ENCODE measurements at regions not wholly inside any gene's neighbourhood (a gene's known extent, or its start where the extent isn't known, plus 50 kb on each side); places are given as distances from the start of the nearest gene placed in this dataset.

- no peak for DNase-seq (ENCODE audit: low read depth, low spot score)
- H3K4me3 ChIP-seq (ENCODE audit: low read length) = no peak overlapping the region
Measured at GRCh38 chr2:236754271-236754944, 184.8 kb downstream of the ACKR3 start.

DNA sequence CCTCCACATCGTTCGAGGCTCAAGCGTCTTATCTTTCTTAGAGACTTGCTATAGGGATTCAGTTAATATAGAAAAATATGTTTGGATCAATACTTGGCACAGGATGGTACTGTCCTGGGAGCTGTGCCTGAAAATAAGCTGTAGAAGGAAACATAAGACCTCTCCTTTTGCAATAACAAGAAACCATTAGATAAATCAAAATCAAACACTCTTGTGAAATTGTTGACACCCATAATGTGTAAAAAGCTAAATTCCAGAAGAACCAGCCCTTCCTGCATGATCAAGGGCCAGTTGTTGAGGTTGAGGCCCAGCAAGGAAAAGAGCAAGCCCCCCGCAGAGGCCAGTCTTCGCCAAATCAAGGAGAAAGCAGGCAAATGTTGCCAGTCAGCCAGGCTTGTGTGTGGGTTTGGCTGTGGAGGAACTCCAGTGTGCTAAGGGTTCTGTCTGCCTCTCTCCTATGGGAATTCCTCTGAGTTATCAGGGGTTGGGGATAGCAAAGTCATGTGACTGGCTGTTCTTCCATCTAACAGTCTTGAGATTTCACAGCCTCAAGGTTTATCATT, 185.7 kb downstream of the ACKR3 start:
- no peak overlapping the region for H3K4me3 ChIP-seq (ENCODE audit: low read length)
- no peak for DNase-seq (ENCODE audit: low read depth, low spot score)

- H3K4me3 ChIP-seq (ENCODE audit: low read length) = no peak overlapping the region
- no peak for DNase-seq (ENCODE audit: low read depth, low spot score)
Measured at GRCh38 chr2:236758406-236758805, 188.8 kb downstream of the ACKR3 start.

DNA sequence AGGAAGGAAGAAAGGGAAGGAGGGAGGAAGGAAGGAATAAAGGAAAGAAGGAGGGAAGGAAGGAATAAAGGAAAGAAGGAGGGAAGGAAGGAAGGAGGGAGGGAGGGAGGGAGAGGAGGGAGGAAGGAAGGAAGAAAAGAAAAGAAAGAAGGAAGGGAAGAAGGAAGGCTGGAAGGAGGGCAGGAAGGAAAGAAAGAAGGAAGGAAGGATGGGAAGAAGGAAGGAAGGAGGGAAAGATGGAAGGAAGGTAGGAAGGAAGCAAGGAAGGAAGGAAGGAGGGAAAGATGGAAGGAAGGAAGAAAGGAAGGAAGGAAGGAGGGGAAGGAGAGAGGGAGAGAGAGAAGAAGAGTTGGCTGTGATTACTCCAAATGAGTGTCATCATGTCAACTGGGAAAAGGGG, 190.6 kb downstream of the ACKR3 start:
- DNase-seq (ENCODE audit: low read depth, low spot score) = no peak
- no peak overlapping the region for H3K4me3 ChIP-seq (ENCODE audit: low read length)

DNA sequence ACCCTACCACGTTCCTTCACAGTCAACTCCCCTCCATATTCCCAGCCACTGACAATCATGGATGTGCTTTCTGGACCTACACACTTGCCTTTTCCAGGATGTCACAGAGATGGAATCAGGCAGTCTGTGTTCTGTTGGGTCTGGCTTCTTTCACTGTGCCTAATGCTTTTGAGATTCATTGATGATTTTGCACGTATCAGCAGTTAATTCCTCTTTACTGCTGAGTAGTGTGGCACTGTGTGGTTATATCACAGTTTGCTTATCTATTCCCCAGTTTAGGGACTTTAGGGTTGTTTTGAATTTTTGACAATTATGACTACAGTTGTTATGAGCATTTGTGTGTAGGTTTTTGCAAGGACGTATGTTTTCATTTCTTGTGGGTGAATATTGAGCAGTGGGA, 191.7 kb downstream of the ACKR3 start:
- no peak for DNase-seq (ENCODE audit: low read depth, low spot score)
- no peak overlapping the region for H3K4me3 ChIP-seq (ENCODE audit: low read length)

- H3K4me3 ChIP-seq (ENCODE audit: low read length) = no peak overlapping the region
- DNase-seq (ENCODE audit: low read depth, low spot score) = no peak
Measured at GRCh38 chr2:236762628-236763027, 193.0 kb downstream of the ACKR3 start.

- H3K4me3 ChIP-seq (ENCODE audit: low read length) = no peak overlapping the region
Measured at GRCh38 chr2:236763857-236764256, 194.2 kb downstream of the ACKR3 start.

DNA sequence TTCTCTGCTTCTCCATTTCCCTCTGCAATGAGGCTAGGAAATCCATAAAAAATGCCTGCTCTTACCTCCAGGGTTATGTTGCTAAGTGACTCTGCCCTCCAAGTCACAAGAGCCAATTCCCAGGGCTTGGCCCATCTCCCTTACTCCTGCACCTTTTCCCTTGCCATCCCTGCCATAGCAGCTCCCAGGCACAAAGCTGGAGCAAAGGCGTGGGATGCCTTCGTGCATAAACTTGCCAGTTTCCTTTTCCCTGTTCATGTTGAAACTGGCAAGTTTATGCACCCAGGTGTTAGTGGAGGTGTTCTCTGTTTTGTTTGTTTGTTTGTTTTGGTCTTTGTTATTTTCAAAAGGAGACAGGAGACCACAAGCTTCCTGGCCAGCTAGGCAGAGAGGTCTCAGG, 195.1 kb downstream of the ACKR3 start:
- H3K4me3 ChIP-seq (ENCODE audit: low read length) = no peak overlapping the region
- DNase-seq (ENCODE audit: low read depth, low spot score) = no peak

More at GRCh38 chr2:236763857-236764256, 194.2 kb downstream of the ACKR3 start:
- DNase-seq (ENCODE audit: low read depth, low spot score) = no peak

DNA sequence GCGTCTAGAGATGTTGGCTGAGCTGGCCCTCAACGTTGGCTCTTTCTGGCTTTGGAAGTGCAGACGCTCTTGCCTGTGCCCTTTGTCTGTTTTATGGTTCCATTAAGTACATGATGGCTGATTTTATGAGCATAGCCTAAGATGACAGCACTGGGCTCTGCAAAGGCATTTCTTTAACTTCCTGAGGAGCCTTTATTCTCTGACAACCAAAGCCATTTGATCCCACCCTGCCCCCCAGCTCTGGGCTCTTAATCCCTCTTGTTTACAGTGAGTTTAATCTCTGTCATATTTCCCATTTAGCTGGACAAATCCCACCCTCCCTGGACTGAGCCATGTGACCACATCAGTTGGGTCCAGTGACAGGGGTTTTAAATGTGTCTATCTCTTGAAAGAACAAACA, 195.9 kb downstream of the ACKR3 start:
- no peak for DNase-seq (ENCODE audit: low read depth, low spot score)
- H3K4me3 ChIP-seq (ENCODE audit: low read length) = no peak overlapping the region

GRCh38 chr2:236766850-236767249, 197.2 kb downstream of the ACKR3 start:
- no peak overlapping the region for H3K4me3 ChIP-seq (ENCODE audit: low read length)
- DNase-seq (ENCODE audit: low read depth, low spot score) = no peak

- no peak for DNase-seq (ENCODE audit: low read depth, low spot score)
- H3K4me3 ChIP-seq (ENCODE audit: low read length) = no peak overlapping the region
Measured at GRCh38 chr2:236767941-236768340, 198.3 kb downstream of the ACKR3 start.

- DNase-seq (ENCODE audit: low read depth, low spot score) = no peak
- no peak overlapping the region for H3K4me3 ChIP-seq (ENCODE audit: low read length)
Measured at GRCh38 chr2:236768393-236769140, 198.9 kb downstream of the ACKR3 start.

- no peak for DNase-seq (ENCODE audit: low read depth, low spot score)
- no peak overlapping the region for H3K4me3 ChIP-seq (ENCODE audit: low read length)
Measured at GRCh38 chr2:236769981-236770671, 200.5 kb downstream of the ACKR3 start.

DNA sequence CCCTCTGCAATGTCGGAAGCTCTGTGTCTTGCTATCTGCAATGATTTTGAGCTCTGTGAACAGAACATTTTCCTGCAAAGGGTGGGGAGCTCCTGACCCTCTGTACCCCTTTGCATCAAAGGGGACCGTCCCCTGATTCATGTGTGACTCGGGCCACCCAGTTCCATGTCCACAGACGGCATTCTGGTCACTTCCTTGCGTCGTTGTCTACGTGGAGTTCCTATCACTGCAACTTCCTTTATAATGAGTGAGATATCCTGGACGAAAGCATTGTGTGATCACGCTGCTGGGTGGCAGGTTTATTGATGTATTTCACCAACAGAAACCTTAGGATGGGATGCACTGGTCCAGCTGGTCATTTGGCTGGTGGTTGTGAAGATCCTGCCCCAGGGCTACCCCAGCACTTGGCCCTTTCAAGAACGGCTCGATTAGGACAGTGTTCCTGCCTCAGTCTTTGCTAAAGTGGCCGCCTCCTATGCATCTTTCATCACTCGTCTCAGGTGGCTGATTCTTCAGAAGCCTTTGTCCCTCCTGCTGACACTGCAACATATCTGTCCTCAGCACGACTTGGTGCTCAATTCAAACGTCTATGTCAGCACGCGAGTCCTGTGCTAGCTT, 202.7 kb downstream of the ACKR3 start:
- DNase-seq (ENCODE audit: low read depth, low spot score) = no peak
- no peak overlapping the region for H3K4me3 ChIP-seq (ENCODE audit: low read length)

DNA sequence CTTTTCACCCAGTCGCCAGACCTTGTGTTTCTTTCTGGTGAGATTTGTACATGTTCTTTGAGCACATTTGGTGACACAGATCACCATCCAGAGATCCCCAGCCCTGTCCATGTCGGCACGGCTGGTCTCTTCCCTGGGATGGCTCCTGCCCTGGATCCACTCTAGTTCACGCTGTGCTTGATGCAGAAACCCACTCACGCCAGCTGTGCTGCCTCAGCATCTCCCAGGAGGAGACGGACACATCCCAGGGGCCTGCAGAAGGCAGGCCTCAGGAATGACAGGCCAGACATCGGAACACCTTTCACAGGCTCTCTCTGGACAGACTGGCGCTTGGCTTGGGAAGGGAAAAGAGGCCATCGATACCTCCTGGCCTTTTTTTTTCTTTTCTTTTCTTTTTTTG, 203.6 kb downstream of the ACKR3 start:
- DNase-seq (ENCODE audit: low read depth, low spot score) = no peak

GRCh38 chr2:236774171-236774570, 204.5 kb downstream of the ACKR3 start:
- H3K4me3 ChIP-seq (ENCODE audit: low read length) = no peak overlapping the region
- DNase-seq (ENCODE audit: low read depth, low spot score) = no peak

More for the DNA sequence above, 203.6 kb downstream of the ACKR3 start:
- no peak overlapping the region for H3K4me3 ChIP-seq (ENCODE audit: low read length)

DNA sequence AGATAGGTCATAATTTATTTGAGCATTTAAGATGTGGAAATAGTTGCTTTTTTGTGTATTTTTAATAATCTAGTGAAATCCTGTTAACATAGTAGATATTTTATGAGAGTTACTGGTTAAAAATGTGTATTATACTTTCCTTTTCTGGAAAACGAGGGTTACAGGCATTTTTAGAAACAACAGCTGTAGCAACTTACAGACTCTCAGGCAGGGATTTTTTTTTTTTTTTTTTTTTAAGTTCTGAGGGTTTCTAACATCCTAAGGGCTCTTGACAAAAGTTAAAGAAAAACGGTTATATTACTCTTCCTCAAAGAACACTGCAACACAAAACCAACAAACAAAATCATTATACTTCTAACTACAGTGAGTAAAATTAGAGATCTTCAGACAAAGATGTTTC, 205.9 kb downstream of the ACKR3 start:
- no peak for DNase-seq (ENCODE audit: low read depth, low spot score)
- no peak overlapping the region for H3K4me3 ChIP-seq (ENCODE audit: low read length)

- DNase-seq (ENCODE audit: low read depth, low spot score) = no peak
- H3K4me3 ChIP-seq (ENCODE audit: low read length) = no peak overlapping the region
Measured at GRCh38 chr2:236776206-236776605, 206.6 kb downstream of the ACKR3 start.

DNA sequence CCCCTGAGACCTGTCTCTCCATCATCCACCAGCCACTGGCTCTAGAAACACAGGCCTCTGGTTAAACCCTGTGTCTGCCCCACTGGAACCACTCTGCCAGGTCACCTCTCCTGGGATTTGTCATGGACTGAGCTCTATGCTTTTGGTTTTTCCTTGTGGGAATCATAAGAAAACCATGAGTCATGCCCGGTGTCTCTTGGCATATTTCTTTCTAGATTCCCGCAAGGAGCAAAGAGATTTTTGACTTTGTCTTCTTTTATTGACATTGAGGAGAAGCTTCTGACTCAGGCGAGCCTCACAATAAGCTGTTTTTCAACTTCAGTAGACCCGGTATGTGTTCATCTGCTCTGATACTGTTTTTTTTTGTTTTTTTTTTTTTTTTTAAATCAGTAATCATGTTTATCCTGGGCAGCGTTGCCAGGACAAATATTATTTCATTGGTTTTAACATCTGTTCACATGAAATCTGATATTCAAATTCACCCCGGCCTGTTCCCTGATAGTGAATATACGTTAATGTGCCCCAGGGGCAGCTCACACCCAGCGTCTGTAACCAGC, 207.1 kb downstream of the ACKR3 start:
- H3K4me3 ChIP-seq (ENCODE audit: low read length) = no peak overlapping the region
- no peak for DNase-seq (ENCODE audit: low read depth, low spot score)

Measured in Jurkat, Clone E6-1 (cell line).